ENCODE measurements at regions not wholly inside any gene's neighbourhood (a gene's known extent, or its start where the extent isn't known, plus 50 kb on each side); places are given as distances from the start of the nearest gene placed in this dataset.
"Not testable (repeated sequence)": the region's sequence is repeated elsewhere in the genome, so short reads cannot be mapped to it uniquely, and the experiment has no call there.

- DNase-seq, result no peak
Measured at GRCh38 chr2:21772624-21773023, 648.9 kb downstream of the TDRD15 start.

- no peak for DNase-seq
Measured at GRCh38 chr2:21773168-21773567, 649.4 kb downstream of the TDRD15 start.

- DNase-seq, result no peak
Measured at GRCh38 chr2:21774691-21775368, 651.1 kb downstream of the TDRD15 start.

GRCh38 chr2:21779786-21780185, 656.0 kb downstream of the TDRD15 start:
- no peak for DNase-seq

GRCh38 chr2:21781962-21782361, 658.2 kb downstream of the TDRD15 start:
- no peak for DNase-seq

- peak in 10 of 56 donors; percentile 2 to 33 (median 10) for DNase-seq
Measured at GRCh38 chr2:21782866-21783265, 659.1 kb downstream of the TDRD15 start.

- no peak for DNase-seq
Measured at GRCh38 chr2:21787941-21788340, 664.2 kb downstream of the TDRD15 start.

GRCh38 chr2:21790311-21790710, 666.5 kb downstream of the TDRD15 start:
- DNase-seq, result not testable (repeated sequence)

- no peak for DNase-seq
Measured at GRCh38 chr2:21792571-21792970, 668.8 kb downstream of the TDRD15 start.

- no peak for DNase-seq
Measured at GRCh38 chr2:21793461-21793860, 669.7 kb downstream of the TDRD15 start.

GRCh38 chr2:21794611-21795010, 670.8 kb downstream of the TDRD15 start:
- no peak for DNase-seq

- DNase-seq, result no peak
Measured at GRCh38 chr2:21800356-21800755, 676.6 kb downstream of the TDRD15 start.

GRCh38 chr2:21803550-21803949, 679.8 kb downstream of the TDRD15 start:
- DNase-seq, result no peak

GRCh38 chr2:21804151-21804550, 680.4 kb downstream of the TDRD15 start:
- DNase-seq, result no peak

- no peak for DNase-seq
Measured at GRCh38 chr2:21811541-21811940, 687.8 kb downstream of the TDRD15 start.

- DNase-seq, result no peak
Measured at GRCh38 chr2:21812766-21813165, 689.0 kb downstream of the TDRD15 start.

- peak in 1 of 56 donors; percentile 0 for DNase-seq
Measured at GRCh38 chr2:21814588-21815149, 690.9 kb downstream of the TDRD15 start.

- DNase-seq, result peak in 2 of 56 donors; percentile 1 to 3
Measured at GRCh38 chr2:21818212-21818795, 694.5 kb downstream of the TDRD15 start.

GRCh38 chr2:21819454-21819853, 695.7 kb downstream of the TDRD15 start:
- no peak for DNase-seq

GRCh38 chr2:21820271-21820670, 696.5 kb downstream of the TDRD15 start:
- DNase-seq, result no peak

- DNase-seq, result no peak
Measured at GRCh38 chr2:21821672-21822227, 698.0 kb downstream of the TDRD15 start.

- DNase-seq, result no peak
Measured at GRCh38 chr2:21822505-21822904, 698.7 kb downstream of the TDRD15 start.

GRCh38 chr2:21833767-21834166, 710.0 kb downstream of the TDRD15 start:
- DNase-seq, result no peak

All from nucleus accumbens (tissue), 56 donors.